GM23338 (cell line): ENCODE measurements at regions not wholly inside any gene's neighbourhood (a gene's known extent, or its start where the extent isn't known, plus 50 kb on each side); places are given as distances from the start of the nearest gene placed in this dataset.

Experiments
- ATAC-seq: fragments of 200-7000 bp; cut with Tn5 transposase; 3 replicates; pipeline ENCODE4 v1.9.1; 2020
- DNase-seq: peaks from one replicate; pipeline ENCODE4 v3.0.0-alpha.2; 2015; ENCODE audit warnings: low spot score
- H2AFZ ChIP-seq: fragments of 200-600 bp; sonication (generic); 2 replicates; pipeline ENCODE4 v1.8.0; 2016; ENCODE audit warnings: antibody characterized with exemption, mild to moderate bottlenecking, moderate library complexity
- H3F3A ChIP-seq: fragments of 200-600 bp; sonication (generic); replicated peaks from 2 replicates; pipeline ENCODE4 v1.8.0; 2017; ENCODE audit warnings: antibody characterized with exemption, mixed run types, low read depth
- H3K27ac ChIP-seq: fragments of 200-600 bp; sonication (generic); 2 replicates; pipeline ENCODE4 v1.6.1; 2016; ENCODE audit warnings: low read depth
- H3K27me3 ChIP-seq: fragments of 200-600 bp; sonication (generic); 2 replicates; pipeline ENCODE4 v1.8.0; 2016; ENCODE audit warnings: mild to moderate bottlenecking, mixed run types, moderate library complexity; ENCODE audit not compliant: insufficient read depth
- H3K36me3 ChIP-seq: fragments of 200-600 bp; sonication (generic); 2 replicates; pipeline ENCODE4 v1.8.0; 2016; ENCODE audit warnings: mild to moderate bottlenecking; ENCODE audit not compliant: insufficient read depth
- H3K4me1 ChIP-seq: fragments of 200-600 bp; sonication (generic); 2 replicates; pipeline ENCODE4 v1.8.0; 2016; ENCODE audit warnings: mild to moderate bottlenecking, moderate library complexity; ENCODE audit not compliant: insufficient read depth
- H3K4me2 ChIP-seq: fragments of 200-600 bp; sonication (generic); 2 replicates; pipeline ENCODE4 v1.7.1; 2017; ENCODE audit warnings: mixed run types
- H3K4me3 ChIP-seq: fragments of 200-600 bp; sonication (generic); 2 replicates; pipeline ENCODE4 v1.6.1; 2016; ENCODE audit warnings: mixed run types
- H3K79me2 ChIP-seq: fragments of 200-600 bp; sonication (generic); replicated peaks from 2 replicates; pipeline ENCODE4 v1.8.0; 2017; ENCODE audit warnings: mild to moderate bottlenecking; ENCODE audit not compliant: insufficient read depth
- H3K9me2 ChIP-seq: fragments of 200-600 bp; sonication (generic); 2 replicates; pipeline ENCODE4 v1.8.0; 2017; ENCODE audit not compliant: insufficient read depth
- H4K20me1 ChIP-seq: fragments of 200-600 bp; sonication (generic); replicated peaks from 2 replicates; pipeline ENCODE4 v1.8.0; 2017; ENCODE audit warnings: mild to moderate bottlenecking; ENCODE audit not compliant: insufficient read depth
- H3K27ac Mint-ChIP-seq: 2 replicates; pipeline ENCODE4 v1.8.0; 2020; ENCODE audit warnings: inconsistent platforms, mild to moderate bottlenecking, moderate library complexity, mixed read lengths
- H3K27me3 Mint-ChIP-seq: 3 replicates; pipeline ENCODE4 v1.8.0; 2022; ENCODE audit warnings: low read depth, mild to moderate bottlenecking, moderate library complexity, mixed read lengths, inconsistent platforms; ENCODE audit not compliant: insufficient read depth, poor library complexity
- H3K36me3 Mint-ChIP-seq: 3 replicates; pipeline ENCODE4 v1.8.0; 2021; ENCODE audit warnings: low read depth, mild to moderate bottlenecking, inconsistent platforms, moderate library complexity, mixed read lengths
- H3K4me1 Mint-ChIP-seq: 3 replicates; pipeline ENCODE4 v1.8.0; 2020; ENCODE audit warnings: mild to moderate bottlenecking, inconsistent platforms, mixed read lengths
- H3K4me3 Mint-ChIP-seq: 3 replicates; pipeline ENCODE4 v1.8.0; 2021; ENCODE audit warnings: moderate library complexity, mild to moderate bottlenecking, inconsistent platforms, mixed read lengths
- H3K9me3 Mint-ChIP-seq: 3 replicates; pipeline ENCODE4 v1.8.0; 2020; ENCODE audit warnings: moderate library complexity, mild to moderate bottlenecking, inconsistent platforms, mixed read lengths
- CREB1 ChIP-seq: fragments of 250-450 bp; sonication (Bioruptor Pico); IDR thresholded peaks from 2 replicates; pipeline ENCODE4 v1.5.0; 2020; ENCODE audit warnings: low read depth, mild to moderate bottlenecking, moderate library complexity
- CTCF ChIP-seq, 2 experiments: fragments of 200-600 bp in 1 of 2; sonication (generic) in 1 of 2; conservative IDR thresholded peaks; 2 replicates each; pipeline versions ENCODE4 v1.5.1 to v1.6.1; 2016 to 2017; ENCODE audit warnings: antibody characterized with exemption in 2 of 2, low read depth in 2 of 2, mild to moderate bottlenecking in 2 of 2, moderate library complexity in 1 of 2
- ETS1 ChIP-seq: IDR thresholded peaks from 2 replicates; pipeline ENCODE4 v1.6.1; 2016; ENCODE audit warnings: antibody characterized with exemption
- EZH2 ChIP-seq: fragments of 200-600 bp; sonication (generic); IDR thresholded peaks from one replicate; pipeline ENCODE4 v1.8.0; 2017; ENCODE audit warnings: antibody characterized with exemption, mild to moderate bottlenecking, low read depth; ENCODE audit not compliant: unreplicated experiment
- EZH2phosphoT487 ChIP-seq: fragments of 200-600 bp; sonication (generic); IDR thresholded peaks from one replicate; pipeline ENCODE4 v1.8.1; 2018; ENCODE audit warnings: antibody characterized with exemption; ENCODE audit not compliant: unreplicated experiment
- JUNB ChIP-seq: IDR thresholded peaks from one replicate; pipeline ENCODE4 v1.6.1; 2016; ENCODE audit warnings: antibody characterized with exemption; ENCODE audit not compliant: unreplicated experiment
- NANOG ChIP-seq: IDR thresholded peaks from 2 replicates; pipeline ENCODE4 v1.6.1; 2016; ENCODE audit warnings: antibody characterized with exemption, borderline replicate concordance
- STAT1 ChIP-seq: IDR thresholded peaks from one replicate; pipeline ENCODE4 v1.6.1; 2016; ENCODE audit warnings: antibody characterized with exemption; ENCODE audit not compliant: unreplicated experiment
- ZNF114 ChIP-seq: fragments of 250-450 bp; sonication (Bioruptor Pico); IDR thresholded peaks from 2 replicates; pipeline ENCODE4 v1.5.0; 2020; ENCODE audit warnings: mild to moderate bottlenecking, moderate library complexity
- ZNF331 ChIP-seq: fragments of 250-450 bp; sonication (Bioruptor Pico); IDR thresholded peaks from 2 replicates; pipeline ENCODE4 v1.5.0; 2020; ENCODE audit warnings: low read depth, mild to moderate bottlenecking, moderate library complexity
- TF ChIP-seq, protein P1 (sequence below): fragments of 250-450 bp; sonication (Bioruptor Pico); IDR thresholded peaks from 2 replicates; pipeline ENCODE4 v1.5.0; 2020; ENCODE audit warnings: mild to moderate bottlenecking, moderate library complexity

- TF ChIP-seq CTCF (conservative IDR thresholded peaks at IDR 0.05; ENCODE audit: low read depth in 2 of 2) (no peak), EZH2phosphoT487 (no peak), JUNB (no peak), CREB1 (no peak), STAT1 (no peak), NANOG (no peak), ETS1 (no peak), ZNF114 (no peak), EZH2 (no peak)
Observed at GRCh38 chr13:73372666-73373627, 314.1 kb downstream of the KLF5 start (continued).

DNA sequence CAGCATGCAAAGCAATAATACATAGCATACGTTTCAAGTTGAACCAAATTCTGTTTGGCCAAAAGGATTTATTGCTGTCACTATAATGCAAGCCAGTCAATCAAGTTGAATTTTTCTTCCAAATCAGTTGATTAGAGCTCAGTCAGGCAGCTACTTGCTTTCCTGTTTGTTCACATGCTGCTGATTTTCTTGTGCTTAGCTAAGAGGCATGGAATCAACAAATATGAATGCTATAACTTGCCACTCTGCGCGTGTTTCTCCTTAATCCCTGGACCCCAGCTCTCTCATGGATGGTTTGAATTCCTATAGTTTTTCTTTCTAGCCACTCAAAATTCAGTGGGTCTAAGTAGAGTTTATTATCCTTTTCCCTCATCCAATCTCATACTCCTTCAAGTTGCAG is 311.3 kb downstream of the KLF5 start:
- H3K27ac Mint-ChIP-seq: no peak overlapping the region
- Histone ChIP-seq H3K9me2 (peaks cover 9% of the 10 kb centered on the region; the same call in 1 of the 2 replicates), H2AFZ (no peak overlapping the region), H3K4me1 (no peaks in the 10 kb centered on the region), H3K79me2 (no peaks in the 10 kb centered on the region), H3K4me2 (no peak overlapping the region), H3K27me3 (no peaks in the 10 kb centered on the region), H3K4me3 (no peak overlapping the region), H4K20me1 (no peaks in the 10 kb centered on the region), H3K27ac (no peak overlapping the region), H3K36me3 (no peaks in the 10 kb centered on the region), H3F3A (no peaks in the 10 kb centered on the region)
- H3K36me3 Mint-ChIP-seq: no peaks in the 10 kb centered on the region
- DNase-seq (no peak), ATAC-seq (no peak)
- H3K9me3 Mint-ChIP-seq: no peaks in the 10 kb centered on the region
- H3K4me3 Mint-ChIP-seq: no peak overlapping the region
- H3K4me1 Mint-ChIP-seq: no peaks in the 10 kb centered on the region
- H3K27me3 Mint-ChIP-seq: no peaks in the 10 kb centered on the region
- TF ChIP-seq, protein P1, sequence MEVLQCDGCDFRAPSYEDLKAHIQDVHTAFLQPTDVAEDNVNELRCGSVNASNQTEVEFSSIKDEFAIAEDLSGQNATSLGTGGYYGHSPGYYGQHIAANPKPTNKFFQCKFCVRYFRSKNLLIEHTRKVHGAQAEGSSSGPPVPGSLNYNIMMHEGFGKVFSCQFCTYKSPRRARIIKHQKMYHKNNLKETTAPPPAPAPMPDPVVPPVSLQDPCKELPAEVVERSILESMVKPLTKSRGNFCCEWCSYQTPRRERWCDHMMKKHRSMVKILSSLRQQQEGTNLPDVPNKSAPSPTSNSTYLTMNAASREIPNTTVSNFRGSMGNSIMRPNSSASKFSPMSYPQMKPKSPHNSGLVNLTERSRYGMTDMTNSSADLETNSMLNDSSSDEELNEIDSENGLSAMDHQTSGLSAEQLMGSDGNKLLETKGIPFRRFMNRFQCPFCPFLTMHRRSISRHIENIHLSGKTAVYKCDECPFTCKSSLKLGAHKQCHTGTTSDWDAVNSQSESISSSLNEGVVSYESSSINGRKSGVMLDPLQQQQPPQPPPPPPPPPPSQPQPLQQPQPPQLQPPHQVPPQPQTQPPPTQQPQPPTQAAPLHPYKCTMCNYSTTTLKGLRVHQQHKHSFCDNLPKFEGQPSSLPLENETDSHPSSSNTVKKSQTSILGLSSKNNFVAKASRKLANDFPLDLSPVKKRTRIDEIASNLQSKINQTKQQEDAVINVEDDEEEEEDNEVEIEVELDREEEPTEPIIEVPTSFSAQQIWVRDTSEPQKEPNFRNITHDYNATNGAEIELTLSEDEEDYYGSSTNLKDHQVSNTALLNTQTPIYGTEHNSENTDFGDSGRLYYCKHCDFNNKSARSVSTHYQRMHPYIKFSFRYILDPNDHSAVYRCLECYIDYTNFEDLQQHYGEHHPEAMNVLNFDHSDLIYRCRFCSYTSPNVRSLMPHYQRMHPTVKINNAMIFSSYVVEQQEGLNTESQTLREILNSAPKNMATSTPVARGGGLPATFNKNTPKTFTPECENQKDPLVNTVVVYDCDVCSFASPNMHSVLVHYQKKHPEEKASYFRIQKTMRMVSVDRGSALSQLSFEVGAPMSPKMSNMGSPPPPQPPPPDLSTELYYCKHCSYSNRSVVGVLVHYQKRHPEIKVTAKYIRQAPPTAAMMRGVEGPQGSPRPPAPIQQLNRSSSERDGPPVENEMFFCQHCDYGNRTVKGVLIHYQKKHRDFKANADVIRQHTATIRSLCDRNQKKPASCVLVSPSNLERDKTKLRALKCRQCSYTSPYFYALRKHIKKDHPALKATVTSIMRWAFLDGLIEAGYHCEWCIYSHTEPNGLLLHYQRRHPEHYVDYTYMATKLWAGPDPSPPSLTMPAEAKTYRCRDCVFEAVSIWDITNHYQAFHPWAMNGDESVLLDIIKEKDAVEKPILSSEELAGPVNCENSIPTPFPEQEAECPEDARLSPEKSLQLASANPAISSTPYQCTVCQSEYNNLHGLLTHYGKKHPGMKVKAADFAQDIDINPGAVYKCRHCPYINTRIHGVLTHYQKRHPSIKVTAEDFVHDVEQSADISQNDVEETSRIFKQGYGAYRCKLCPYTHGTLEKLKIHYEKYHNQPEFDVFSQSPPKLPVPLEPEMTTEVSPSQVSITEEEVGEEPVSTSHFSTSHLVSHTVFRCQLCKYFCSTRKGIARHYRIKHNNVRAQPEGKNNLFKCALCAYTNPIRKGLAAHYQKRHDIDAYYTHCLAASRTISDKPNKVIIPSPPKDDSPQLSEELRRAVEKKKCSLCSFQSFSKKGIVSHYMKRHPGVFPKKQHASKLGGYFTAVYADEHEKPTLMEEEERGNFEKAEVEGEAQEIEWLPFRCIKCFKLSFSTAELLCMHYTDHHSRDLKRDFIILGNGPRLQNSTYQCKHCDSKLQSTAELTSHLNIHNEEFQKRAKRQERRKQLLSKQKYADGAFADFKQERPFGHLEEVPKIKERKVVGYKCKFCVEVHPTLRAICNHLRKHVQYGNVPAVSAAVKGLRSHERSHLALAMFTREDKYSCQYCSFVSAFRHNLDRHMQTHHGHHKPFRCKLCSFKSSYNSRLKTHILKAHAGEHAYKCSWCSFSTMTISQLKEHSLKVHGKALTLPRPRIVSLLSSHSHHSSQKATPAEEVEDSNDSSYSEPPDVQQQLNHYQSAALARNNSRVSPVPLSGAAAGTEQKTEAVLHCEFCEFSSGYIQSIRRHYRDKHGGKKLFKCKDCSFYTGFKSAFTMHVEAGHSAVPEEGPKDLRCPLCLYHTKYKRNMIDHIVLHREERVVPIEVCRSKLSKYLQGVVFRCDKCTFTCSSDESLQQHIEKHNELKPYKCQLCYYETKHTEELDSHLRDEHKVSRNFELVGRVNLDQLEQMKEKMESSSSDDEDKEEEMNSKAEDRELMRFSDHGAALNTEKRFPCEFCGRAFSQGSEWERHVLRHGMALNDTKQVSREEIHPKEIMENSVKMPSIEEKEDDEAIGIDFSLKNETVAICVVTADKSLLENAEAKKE (CRISPR knock-in tag): no peak
- no peak for TF ChIP-seq ZNF114
- TF ChIP-seq CTCF (conservative IDR thresholded peaks at IDR 0.05; ENCODE audit: low read depth in 2 of 2): no peak
- TF ChIP-seq ZNF331 (CRISPR knock-in tag): no peak
- TF ChIP-seq EZH2: no peak
- TF ChIP-seq ETS1: no peak
